DMS53 treated with DMSO at 0.1 percent for 48 hours (cell line): ENCODE measurements at regions not wholly inside any gene's neighbourhood (a gene's known extent, or its start where the extent isn't known, plus 50 kb on each side); places are given as distances from the start of the nearest gene placed in this dataset.

Experiments used
- DNase-seq: peaks from one replicate; lab custom pipeline; 2025; ENCODE audit not compliant: unreplicated experiment; lab: John Stamatoyannopoulos, UW

DNA sequence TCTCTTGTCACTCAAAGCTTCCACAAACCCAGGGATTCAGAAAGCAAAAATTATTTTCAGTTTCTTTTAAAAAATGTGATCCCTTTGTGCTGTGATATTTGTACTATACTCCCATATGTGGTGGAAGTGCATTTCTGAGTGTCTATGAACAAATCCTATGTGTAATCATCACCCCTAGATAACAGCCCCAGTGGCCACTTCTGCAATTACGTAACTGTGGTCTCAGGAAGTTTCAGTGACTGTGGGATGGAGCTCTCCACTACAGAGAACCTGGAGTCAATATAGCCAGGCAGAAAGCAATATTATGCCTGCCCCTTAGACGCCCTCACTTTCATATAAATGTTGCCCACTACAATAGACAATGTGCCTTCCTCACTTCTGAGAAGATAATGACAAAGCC, 1101.7 kb upstream of the GHITM start:
- no peak for DNase-seq

DNA sequence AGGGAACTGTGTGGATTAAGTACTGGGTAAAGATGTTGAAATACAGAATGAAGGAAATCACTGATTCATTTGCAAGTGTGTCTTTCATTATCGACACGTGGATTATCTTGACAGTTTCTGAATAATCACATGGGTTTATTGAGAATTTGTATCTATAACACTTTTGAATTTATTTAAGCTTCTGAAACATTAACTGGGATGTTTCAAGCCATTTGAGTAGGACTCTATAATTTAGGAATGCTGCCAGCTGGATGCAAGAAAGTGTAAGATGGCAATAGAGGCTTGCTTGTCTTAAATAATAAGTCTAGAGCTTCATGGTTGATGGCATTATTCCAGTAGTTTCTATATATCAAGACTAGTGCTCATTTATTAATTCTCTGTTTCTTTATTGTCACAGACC, 1100.7 kb upstream of the GHITM start:
- DNase-seq: no peak

DNA sequence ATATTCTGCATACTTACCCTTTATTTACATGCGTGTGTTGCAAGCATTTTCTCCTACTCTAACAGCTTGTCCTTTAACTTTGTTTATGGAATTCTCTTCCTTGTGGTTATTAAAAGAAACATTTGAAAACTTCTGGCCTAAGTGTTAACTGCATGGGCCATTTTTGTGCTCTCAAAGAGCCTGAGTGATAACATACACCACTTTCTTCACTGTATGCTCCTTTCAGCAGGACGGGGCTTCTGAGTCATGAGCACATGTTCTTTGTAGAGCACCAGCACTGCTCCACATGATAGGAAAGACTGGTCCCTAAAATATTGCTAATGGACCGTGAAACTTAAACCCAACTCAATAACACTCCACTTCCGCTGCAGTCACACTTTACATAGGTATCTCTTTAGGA, 1093.6 kb upstream of the GHITM start:
- no peak for DNase-seq

DNA sequence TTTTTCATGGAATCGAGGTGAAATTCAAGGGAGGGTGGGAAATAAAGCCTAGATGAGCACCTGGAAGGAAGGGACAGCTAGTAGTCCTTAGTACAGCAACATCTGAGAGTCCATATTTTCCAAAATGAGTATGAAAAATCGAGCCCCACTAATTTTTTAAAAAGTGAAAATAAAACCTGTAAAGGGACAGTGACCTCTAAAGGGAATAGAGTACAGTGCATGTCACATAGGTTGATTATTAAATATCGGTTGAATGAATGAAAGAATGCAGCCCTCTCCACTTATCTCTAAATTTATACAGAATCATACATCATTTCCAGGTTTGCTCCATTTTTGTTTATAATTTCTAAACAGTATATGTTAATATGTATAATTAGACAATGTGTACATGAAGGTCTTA, 1088.5 kb upstream of the GHITM start:
- DNase-seq: no peak

DNA sequence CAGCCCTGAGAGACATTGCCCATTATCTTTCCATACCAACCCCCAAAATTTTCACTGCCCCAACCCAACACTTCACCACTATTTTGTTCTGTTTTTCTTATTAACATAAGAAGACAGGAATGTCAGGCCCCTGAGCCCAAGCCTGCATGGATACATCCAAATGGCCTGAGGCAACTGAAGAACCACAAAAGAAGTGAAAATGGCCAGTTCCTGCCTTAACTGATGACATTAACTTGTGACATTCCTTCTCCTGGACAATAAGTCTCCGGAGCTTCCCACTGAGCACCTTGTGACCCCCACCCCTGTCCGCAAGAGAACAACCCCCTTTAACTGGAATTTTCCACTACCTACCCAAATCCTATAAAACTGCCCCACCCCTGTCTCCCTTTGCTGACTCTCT, 1076.4 kb upstream of the GHITM start:
- no peak for DNase-seq

DNA sequence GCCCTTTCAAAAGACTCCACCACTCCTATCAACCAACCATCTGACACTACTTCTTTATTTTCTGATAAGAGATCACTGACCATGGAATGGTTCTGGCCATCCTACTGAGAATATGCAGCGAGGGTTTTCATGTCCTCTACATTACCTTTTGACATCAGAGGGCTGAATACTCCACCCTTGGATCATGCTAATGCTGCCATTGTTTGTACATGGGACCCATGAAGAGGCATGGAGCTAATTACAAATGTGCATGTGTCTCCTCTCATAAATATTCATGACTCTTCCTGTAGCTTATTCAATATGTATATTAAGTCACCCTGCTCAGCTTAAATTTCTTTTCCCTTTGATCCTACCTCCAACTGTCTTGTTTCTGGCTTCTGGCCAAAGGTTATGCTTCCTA, 1065.8 kb upstream of the GHITM start:
- no peak for DNase-seq

DNA sequence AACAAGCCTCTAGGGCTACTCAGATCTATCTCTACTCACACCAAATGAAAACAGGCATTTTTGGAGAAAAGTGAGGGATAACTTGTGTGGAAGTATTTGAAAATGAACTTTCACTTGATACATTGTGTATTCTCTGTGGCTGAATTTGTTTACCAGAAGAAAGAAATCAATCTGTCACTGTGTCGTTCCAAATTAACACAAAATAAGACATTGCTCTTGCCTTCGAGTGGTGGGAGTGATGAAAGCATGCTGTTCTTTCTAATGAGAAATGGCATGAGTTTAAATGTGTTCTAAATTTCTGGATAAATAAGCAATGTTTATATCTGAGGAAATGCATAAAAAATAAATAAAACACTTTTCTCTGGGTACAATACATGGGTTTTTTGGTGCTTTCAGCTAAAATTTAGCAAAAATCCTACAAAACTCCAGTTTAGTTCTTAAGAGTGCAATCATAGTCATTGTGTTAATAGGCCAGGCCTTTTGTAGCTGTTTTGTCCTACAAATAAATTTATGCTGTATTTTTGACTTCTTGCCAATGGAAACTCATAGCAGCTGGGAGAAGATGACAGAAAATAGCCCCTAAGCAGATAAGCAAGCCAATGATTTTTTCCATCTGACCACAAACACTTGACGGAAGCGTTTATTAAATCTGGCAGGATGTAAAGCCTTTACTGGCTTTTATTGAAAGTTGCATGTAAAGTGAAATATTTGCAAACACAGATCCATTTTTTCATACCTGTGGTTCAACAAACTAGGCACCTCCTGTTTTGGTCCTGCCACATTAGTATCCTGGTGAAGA, 1064.1 kb upstream of the GHITM start:
- no peak for DNase-seq

DNA sequence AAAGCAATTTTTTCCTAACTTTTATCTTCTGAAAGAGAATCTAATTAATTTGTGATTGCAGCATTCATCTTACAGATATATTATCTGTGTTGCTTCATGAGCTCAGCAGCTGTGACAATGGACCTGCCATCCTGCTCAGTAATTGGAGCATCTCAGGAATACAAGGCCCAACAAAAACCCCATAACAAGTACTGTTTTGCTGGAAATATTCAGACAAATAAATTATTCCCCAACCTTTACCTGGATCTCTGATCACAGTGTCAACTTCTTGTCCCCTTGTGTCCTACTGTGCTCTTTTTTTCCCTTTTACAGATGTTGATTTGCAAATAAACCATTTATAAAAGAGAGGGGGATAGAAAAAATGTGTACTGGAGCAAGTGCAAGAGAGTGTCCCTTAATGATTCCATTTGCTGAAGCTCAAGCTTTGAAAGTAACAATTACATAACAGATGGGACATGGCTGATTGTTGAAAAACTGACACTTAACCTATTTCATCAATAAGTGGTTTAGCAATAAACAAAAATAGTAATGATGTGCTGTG, 1063.4 kb upstream of the GHITM start:
- DNase-seq: no peak

DNA sequence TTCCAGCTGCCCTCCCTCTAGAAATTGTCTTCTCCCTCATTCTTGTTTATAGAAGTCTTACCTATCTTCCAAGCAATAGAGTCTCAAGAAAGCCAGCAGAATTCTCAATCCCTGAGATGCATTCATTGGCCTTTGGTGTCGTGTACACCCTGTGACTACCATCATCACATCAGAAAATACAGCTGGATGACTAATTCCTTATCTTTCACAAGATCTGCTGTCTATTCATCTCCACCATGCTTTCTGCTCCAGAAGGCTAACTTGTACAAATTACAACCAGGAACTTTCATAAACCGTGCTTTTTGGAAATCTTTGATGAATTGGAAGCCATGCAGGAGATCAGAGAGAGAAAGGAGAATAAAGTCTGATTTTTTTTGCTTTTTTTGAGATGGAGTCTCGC, 1062.9 kb upstream of the GHITM start:
- no peak for DNase-seq

DNA sequence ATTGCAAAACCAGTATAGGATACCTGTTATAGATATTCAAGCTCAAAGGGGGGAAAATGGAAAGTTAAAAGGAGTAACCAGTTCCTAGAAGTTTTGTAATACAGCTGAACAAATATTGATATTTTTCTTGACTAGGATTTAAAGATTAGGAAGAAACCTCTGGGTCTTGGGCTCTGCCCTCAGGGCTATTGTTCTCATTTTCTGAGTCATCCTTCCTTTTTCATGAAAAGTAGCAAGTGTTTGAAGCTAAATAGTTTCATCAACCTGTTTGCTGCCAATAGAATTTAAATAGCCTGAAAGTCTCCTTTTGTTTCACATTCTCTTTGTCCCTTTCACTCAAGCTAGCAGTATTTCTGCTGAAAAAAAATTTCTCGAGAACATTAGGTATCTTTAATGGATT, 1061.1 kb upstream of the GHITM start:
- peak; percentile 37 for DNase-seq

DNA sequence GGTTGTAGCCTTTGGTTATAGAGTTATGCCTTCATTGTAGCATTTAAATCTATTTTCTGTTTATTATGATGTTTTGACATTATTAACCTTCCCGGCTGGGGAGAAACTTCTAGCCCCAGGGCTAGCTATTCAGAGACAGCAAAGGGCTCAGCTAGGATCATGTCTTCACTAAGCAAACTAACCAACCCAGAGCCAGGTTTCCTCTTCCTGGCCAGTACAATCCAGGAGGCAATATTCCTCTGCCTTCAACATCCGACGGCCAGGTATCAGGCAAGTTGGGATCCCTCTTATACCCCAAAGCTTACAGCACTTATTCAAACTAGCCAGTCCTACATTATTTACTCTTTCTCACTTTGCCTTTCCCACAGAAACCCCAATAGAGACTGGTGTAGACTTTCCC, 1060.7 kb upstream of the GHITM start:
- DNase-seq: no peak

DNA sequence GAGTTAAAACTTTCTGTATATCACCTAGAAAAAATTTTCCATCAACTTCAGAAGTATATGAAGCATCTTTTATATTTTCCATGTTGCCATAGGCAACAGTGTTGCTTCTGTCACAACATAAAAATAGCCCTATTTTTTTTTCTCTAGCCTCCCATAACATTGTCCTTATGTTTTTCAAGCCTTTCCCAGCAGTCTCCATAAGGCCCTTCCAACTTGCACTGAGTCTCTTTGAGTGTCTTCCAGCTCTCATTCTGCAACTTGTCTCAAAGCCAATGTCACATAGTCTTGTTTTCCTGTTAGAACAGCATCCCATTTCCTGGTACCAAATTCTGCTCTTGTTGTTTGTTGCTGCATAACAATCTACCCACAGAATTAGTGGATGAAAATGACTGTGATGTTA, 1055.5 kb upstream of the GHITM start:
- no peak for DNase-seq

DNA sequence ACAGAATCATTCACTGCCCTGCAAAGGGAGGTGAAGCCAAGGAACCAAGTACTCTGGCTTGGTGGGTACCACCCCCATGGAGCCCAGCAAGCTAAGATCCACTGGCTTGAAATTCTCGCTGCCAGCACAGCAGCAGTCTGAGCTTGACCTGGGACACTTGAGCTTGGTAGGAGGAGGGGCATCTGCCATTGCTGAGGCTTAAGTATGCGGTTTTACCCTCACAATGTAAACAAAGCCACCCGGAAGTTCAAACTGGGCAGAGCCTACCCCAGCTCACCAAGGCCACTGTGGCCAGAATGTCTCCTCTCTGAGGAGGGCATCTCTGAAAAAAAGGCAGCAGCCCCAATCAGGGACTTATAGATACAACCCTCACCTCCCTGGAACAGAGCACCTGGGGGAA, 1050.0 kb upstream of the GHITM start:
- DNase-seq: peak; percentile 39

DNA sequence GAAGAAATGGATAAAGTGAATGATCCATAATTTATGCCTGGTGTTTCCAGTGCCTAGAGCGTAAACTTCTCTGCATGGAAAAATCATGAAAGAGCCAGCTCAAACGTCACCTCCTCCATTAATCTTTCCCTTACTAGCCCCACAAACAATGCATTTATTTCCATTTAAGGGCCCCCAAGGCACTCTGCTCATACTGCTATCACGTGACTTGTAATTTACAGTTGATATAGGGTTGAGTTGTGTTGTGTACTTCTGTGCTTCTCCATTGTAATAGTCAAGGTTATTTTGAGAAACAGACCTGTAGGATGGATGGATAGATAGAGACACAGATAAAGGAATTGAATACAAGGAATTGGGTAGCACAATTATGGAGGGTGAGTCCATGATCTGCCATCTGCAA, 1034.7 kb upstream of the GHITM start:
- no peak for DNase-seq

DNA sequence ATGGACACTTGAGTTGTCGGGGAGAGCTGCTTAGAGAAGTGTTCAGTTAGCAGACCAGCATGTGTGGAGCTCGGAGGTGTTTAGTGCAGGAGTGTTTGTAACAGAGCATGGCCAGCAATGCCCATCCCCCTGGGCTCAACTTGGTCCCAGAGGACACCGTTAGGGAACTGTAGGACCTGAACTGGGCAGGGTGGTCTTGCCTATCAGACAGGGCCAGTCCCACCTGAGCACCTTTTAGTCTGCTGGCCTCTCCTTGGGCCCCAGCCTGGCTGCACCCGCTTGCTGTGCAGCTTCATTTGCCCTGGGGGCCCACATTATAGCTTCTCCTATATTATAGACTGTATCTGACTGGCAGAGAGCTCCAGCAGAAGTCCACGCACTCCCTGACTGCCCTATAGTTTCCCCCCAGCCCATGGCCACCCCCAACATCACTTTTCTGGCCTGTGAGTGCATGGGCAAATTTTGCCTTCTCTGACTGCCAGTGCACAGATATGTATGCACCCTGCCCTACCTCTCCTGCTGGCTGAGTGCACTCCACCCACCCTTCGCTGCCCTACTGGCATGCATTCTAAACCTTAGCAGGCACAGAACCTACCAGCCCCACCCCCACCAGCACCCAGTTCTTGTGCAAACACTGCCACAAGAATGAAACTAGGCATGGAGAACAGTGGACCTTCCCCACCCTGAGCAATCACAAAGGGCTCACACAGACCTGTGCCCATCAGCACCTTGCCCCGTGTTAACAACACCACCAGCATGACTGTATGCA, 1030.6 kb upstream of the GHITM start:
- DNase-seq: no peak

DNA sequence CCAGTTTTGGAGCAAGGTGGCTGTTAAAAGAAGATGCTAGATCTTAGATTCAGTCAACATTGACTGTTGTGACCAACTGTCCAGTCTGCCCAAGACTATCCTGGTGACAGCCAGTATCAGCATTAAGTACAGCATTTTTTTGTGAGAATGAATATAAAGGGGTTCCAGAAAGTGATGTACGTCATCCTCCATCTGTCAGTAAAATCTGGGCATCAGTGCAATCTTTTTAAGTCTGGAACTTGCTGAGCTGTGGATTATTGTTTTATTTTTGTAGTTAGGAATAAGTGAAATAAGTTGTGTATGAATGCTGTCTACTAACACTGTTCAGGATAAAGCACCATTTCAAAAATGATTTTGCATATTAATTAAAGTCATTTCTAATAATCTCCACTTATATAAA, 1020.0 kb upstream of the GHITM start:
- no peak for DNase-seq

DNA sequence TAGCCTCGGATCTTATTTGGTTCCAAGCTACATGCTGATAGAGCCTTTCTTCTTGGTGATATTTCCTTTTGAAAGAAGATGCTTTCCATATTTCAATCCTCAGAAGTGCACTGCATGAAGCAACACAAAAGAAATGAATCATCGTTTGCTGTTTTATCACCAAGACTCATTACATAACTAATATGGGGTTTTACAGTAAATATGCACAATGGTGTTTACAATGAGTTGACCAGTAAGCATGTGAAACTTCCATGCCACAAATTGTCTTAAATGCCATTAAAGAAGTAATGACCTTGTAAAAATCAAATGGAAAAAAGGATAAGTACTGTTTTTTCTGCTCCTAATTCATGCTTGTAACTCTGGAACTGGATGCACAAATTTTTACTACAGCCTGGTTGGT, 1017.0 kb upstream of the GHITM start:
- no peak for DNase-seq

DNA sequence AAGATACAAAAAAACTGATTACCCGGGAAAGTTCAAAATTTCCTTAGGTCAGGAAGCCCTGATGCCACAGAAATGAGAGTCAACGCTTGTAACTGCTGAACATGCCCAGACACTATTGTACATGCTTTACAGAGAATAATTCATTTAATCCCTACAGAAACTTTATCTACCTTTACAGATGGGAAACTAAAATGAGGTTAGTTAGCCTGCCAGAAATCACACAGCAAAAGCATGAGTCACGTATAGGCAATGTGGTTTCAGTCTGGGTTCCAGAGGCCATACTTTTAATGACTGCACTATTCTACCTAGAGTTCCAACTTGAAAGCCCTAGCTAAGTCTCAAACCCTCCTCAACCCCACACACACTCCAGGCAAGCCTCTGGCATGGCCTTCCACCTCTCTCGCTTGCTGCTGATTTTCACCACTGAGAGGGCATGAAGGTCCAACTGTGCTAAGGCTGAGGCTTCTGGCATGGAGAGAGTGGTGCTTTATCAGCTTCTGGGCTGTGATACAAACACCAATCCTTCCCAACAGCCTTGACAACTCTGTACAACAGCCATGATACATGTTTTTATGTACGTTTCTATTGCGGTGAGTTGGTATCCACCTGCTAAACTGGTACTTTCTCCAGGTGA, 1011.2 kb upstream of the GHITM start:
- DNase-seq: no peak

DNA sequence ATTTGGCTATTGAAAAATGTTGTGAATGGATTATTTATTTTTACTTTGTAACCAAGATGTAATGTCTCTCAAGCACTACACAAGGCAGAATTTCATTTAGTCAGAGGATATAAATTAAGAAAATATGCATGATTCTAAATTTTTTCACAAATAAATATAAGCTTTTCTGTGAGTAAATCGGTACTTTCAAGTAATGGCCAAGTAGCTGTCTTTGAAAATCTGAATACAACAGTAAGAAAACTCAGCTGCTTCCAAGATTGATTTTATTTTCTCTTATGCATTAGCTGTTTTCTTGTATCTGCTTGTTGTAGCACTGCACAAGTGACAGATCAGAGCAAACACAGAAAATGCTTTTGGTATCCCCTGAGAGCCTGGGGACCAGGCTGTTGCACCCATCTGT, 998.5 kb upstream of the GHITM start:
- DNase-seq: no peak

DNA sequence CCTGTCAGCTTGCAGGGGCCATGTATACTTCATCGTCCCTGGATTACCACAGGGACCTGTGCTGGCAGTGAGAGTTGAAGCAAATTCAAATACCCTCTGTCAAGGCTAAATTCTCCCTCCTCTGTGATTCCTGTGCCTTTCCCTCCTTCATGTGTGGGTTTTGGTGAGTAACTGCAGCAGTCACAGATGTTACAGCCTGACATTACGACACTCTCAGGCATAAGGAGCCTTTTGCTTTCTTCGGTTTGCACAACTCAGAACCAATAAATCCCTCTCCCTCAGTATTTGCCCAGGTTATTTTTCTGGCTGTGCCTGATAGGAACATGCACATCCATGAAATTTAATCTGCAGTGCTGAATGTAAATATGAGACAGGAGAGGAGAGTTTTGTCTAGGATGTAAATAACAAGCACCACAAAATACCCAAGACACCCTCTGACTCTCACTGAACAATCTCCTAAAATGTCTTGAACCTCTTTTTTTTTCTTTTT, 997.2 kb upstream of the GHITM start:
- no peak for DNase-seq

DNA sequence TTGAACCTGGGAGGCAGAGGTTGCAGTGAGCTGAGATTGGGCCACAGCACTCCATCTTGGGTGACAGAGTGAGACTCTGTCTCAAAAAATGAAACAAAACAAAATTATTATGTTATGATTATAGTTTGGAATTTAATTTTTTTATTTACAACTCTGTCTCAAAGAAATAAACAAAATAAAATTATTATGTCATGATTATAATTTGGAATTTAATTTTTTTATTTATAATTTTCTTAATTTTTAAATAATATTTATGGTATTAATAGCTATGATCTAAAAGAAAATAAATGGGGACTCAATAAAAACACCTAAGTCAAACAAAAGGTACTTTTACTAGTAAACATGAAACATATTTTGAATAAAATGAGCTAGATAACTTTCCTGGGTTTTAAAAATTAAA, 994.8 kb upstream of the GHITM start:
- DNase-seq: no peak

DNA sequence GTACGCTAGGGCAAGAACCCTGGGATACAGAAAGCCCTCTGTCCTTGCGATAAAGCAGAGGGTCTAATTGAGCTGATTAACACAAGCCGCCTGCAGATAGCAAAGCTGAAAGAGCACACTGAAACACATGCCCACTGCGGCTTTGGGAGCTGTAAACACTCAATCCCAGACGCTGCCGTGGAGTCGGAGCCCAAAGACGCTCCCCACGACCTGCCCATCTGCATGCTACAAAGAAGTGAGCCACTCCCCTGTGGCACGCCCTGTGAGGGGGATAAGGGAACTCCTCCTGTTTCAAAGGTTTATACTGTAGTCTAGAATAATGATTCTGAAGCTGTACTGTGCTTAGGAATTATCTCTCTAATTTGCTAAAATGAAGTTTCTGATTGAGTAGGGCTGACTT, 985.6 kb upstream of the GHITM start:
- no peak for DNase-seq
